HG03432 (cell line): ENCODE measurements at regions not wholly inside any gene's neighbourhood (a gene's known extent, or its start where the extent isn't known, plus 50 kb on each side); places are given as distances from the start of the nearest gene placed in this dataset.

ENCODE experiments used
- ATAC-seq: cut with Tn5 transposase; IDR thresholded peaks from one replicate; pipeline ENCODE4 v1.9.1; 2021; ENCODE audit warnings: mild to moderate bottlenecking, moderate library complexity; ENCODE audit not compliant: unreplicated experiment

GRCh38 chr6:14818422-14818884 is 427.4 kb upstream of the JARID2 start:
- no peak for ATAC-seq

GRCh38 chr6:14819001-14819400 is 426.9 kb upstream of the JARID2 start:
- ATAC-seq = no peak

- no peak for ATAC-seq
Measured at GRCh38 chr6:14819840-14820420, 425.9 kb upstream of the JARID2 start.

GRCh38 chr6:14822012-14822553 is 423.8 kb upstream of the JARID2 start:
- ATAC-seq = no peak

- ATAC-seq = no peak
Measured at GRCh38 chr6:14822679-14823078, 423.2 kb upstream of the JARID2 start.

GRCh38 chr6:14824060-14824459 is 421.8 kb upstream of the JARID2 start:
- no peak for ATAC-seq

- no peak for ATAC-seq
Measured at GRCh38 chr6:14824484-14825275, 421.2 kb upstream of the JARID2 start.

GRCh38 chr6:14826456-14826855 is 419.4 kb upstream of the JARID2 start:
- no peak for ATAC-seq

- ATAC-seq = no peak
Measured at GRCh38 chr6:14827354-14827753, 418.5 kb upstream of the JARID2 start.

GRCh38 chr6:14828201-14828611 is 417.7 kb upstream of the JARID2 start:
- no peak for ATAC-seq

GRCh38 chr6:14831070-14831469 is 414.8 kb upstream of the JARID2 start:
- no peak for ATAC-seq

GRCh38 chr6:14831937-14832336 is 413.9 kb upstream of the JARID2 start:
- no peak for ATAC-seq

- ATAC-seq = no peak
Measured at GRCh38 chr6:14832427-14832826, 413.4 kb upstream of the JARID2 start.

- ATAC-seq = no peak
Measured at GRCh38 chr6:14834851-14835530, 410.9 kb upstream of the JARID2 start.

GRCh38 chr6:14837435-14837834 is 408.4 kb upstream of the JARID2 start:
- ATAC-seq = no peak

GRCh38 chr6:14838133-14838583 is 407.7 kb upstream of the JARID2 start:
- no peak for ATAC-seq

GRCh38 chr6:14841901-14842421 is 403.9 kb upstream of the JARID2 start:
- no peak for ATAC-seq

- ATAC-seq = no peak
Measured at GRCh38 chr6:14844411-14844810, 401.5 kb upstream of the JARID2 start.

- ATAC-seq = no peak
Measured at GRCh38 chr6:14848019-14848418, 397.9 kb upstream of the JARID2 start.

GRCh38 chr6:14849185-14849584 is 396.7 kb upstream of the JARID2 start:
- ATAC-seq = no peak

GRCh38 chr6:14851281-14851680 is 394.6 kb upstream of the JARID2 start:
- no peak for ATAC-seq
